Neural progenitor cell (in vitro differentiated cells): ENCODE measurements at regions not wholly inside any gene's neighbourhood (a gene's known extent, or its start where the extent isn't known, plus 50 kb on each side); places are given as distances from the start of the nearest gene placed in this dataset.
A peak's percentile ranks its signal among the peaks of the same experiment; 100 is the strongest.

Source experiments
- DNase-seq: peaks from one replicate; pipeline ENCODE4 v3.0.0-alpha.2; 2016; ENCODE audit warnings: low spot score
- H2AFZ ChIP-seq: fragments of 200-600 bp; sonication (generic); replicated peaks from 2 replicates; pipeline ENCODE4 v1.6.1; 2016; ENCODE audit warnings: antibody characterized with exemption
- H3F3A ChIP-seq: fragments of 200-600 bp; sonication (generic); 2 replicates; pipeline ENCODE4 v1.6.1; 2016; ENCODE audit warnings: antibody characterized with exemption, low read depth
- H3K27ac ChIP-seq: fragments of 200-600 bp; sonication (generic); 2 replicates; pipeline ENCODE4 v1.5.1; 2016; ENCODE audit warnings: mild to moderate bottlenecking
- H3K27me3 ChIP-seq: fragments of 200-600 bp; sonication (generic); 2 replicates; pipeline ENCODE4 v1.6.1; 2016; ENCODE audit warnings: mild to moderate bottlenecking, moderate library complexity
- H3K36me3 ChIP-seq: fragments of 200-600 bp; sonication (generic); 2 replicates; pipeline ENCODE4 v1.5.1; 2016
- H3K4me1 ChIP-seq: fragments of 200-600 bp; sonication (generic); 2 replicates; pipeline ENCODE4 v1.6.1; 2016; ENCODE audit warnings: mixed run types
- H3K4me2 ChIP-seq: fragments of 200-600 bp; sonication (generic); 2 replicates; pipeline ENCODE4 v1.6.1; 2016
- H3K4me3 ChIP-seq: fragments of 200-600 bp; sonication (generic); 2 replicates; pipeline ENCODE4 v1.5.1; 2016
- H3K79me2 ChIP-seq: fragments of 200-600 bp; sonication (generic); 2 replicates; pipeline ENCODE4 v1.6.1; 2016; ENCODE audit warnings: low read depth
- H3K9ac ChIP-seq: fragments of 200-600 bp; sonication (generic); 2 replicates; pipeline ENCODE4 v1.6.1; 2016
- H3K9me3 ChIP-seq: fragments of 200-600 bp; sonication (generic); 2 replicates; pipeline ENCODE4 v1.5.1; 2016; ENCODE audit warnings: low read depth
- H4K20me1 ChIP-seq: fragments of 200-600 bp; sonication (generic); 2 replicates; pipeline ENCODE4 v1.6.1; 2016; ENCODE audit warnings: low read depth
- H3K27ac Mint-ChIP-seq: 3 replicates; pipeline ENCODE4 v1.8.0; 2021; ENCODE audit warnings: mixed read lengths
- H3K27me3 Mint-ChIP-seq: 2 replicates; pipeline ENCODE4 v1.8.0; 2022; ENCODE audit warnings: low read depth, mild to moderate bottlenecking, inconsistent platforms, moderate library complexity, mixed read lengths; ENCODE audit not compliant: insufficient read depth
- H3K36me3 Mint-ChIP-seq: 3 replicates; pipeline ENCODE4 v1.8.0; 2021; ENCODE audit warnings: mixed read lengths
- H3K4me1 Mint-ChIP-seq: 3 replicates; pipeline ENCODE4 v1.8.0; 2021; ENCODE audit warnings: mixed read lengths
- H3K4me3 Mint-ChIP-seq: 3 replicates; pipeline ENCODE4 v1.8.0; 2021; ENCODE audit warnings: mild to moderate bottlenecking, moderate library complexity, mixed read lengths
- H3K9me3 Mint-ChIP-seq: 3 replicates; pipeline ENCODE4 v1.8.0; 2020; ENCODE audit warnings: mixed read lengths
- EZH2 ChIP-seq: fragments of 200-600 bp; sonication (generic); IDR thresholded peaks from 2 replicates; pipeline ENCODE4 v1.6.1; 2017; ENCODE audit warnings: antibody characterized with exemption, mild to moderate bottlenecking, moderate library complexity
- EZH2phosphoT487 ChIP-seq: fragments of 200-600 bp; sonication (generic); IDR thresholded peaks from 2 replicates; pipeline ENCODE4 v1.6.1; 2017; ENCODE audit warnings: antibody characterized with exemption
- TF ChIP-seq, protein P1 (sequence below): fragments of 200-600 bp; sonication (generic); IDR thresholded peaks from 2 replicates; pipeline ENCODE4 v1.5.1; 2017; ENCODE audit warnings: antibody characterized with exemption, mild to moderate bottlenecking

DNA sequence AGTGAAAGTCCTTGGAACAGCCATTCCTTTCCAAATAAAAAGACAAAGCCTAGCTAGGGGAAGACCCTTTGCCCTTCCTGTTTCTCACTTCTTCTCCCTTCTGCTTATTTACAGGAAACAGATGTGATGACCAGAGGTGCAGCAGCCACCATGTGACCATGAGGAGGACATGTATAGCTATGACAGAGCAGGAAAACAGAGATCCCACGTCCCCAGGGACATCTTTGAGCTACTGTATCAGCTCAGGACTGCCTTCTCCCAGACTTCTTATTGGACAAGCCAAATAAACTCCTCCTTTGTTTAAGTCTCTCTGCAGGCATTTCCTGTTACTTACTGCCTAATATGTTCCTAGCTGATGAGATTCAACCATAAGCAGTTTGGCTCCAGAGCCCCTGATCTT lies 133.1 kb upstream of the MLN start:
- H4K20me1 ChIP-seq = no peaks in the 10 kb centered on the region
- H3K9me3 ChIP-seq = no peaks in the 10 kb centered on the region
- DNase-seq = no peak
- H3K36me3 ChIP-seq = no peaks in the 10 kb centered on the region
- no peaks in the 10 kb centered on the region for H3K9me3 Mint-ChIP-seq
- H3K4me3 ChIP-seq = no peak overlapping the region
- H3K27ac ChIP-seq = no peak overlapping the region
- no peaks in the 10 kb centered on the region for H3F3A ChIP-seq
- no peak overlapping the region for H3K9ac ChIP-seq
- peaks cover 5% of the 10 kb centered on the region for H3K4me1 ChIP-seq
- H3K4me3 Mint-ChIP-seq = peak overlapping the region; percentile 25
- H3K4me2 ChIP-seq = no peak overlapping the region
- H2AFZ ChIP-seq = no peak overlapping the region
- no peaks in the 10 kb centered on the region for H3K36me3 Mint-ChIP-seq
- no peak for TF ChIP-seq EZH2phosphoT487
- no peak for TF ChIP-seq EZH2
- TF ChIP-seq, protein P1, sequence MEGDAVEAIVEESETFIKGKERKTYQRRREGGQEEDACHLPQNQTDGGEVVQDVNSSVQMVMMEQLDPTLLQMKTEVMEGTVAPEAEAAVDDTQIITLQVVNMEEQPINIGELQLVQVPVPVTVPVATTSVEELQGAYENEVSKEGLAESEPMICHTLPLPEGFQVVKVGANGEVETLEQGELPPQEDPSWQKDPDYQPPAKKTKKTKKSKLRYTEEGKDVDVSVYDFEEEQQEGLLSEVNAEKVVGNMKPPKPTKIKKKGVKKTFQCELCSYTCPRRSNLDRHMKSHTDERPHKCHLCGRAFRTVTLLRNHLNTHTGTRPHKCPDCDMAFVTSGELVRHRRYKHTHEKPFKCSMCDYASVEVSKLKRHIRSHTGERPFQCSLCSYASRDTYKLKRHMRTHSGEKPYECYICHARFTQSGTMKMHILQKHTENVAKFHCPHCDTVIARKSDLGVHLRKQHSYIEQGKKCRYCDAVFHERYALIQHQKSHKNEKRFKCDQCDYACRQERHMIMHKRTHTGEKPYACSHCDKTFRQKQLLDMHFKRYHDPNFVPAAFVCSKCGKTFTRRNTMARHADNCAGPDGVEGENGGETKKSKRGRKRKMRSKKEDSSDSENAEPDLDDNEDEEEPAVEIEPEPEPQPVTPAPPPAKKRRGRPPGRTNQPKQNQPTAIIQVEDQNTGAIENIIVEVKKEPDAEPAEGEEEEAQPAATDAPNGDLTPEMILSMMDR = no peak
- no peaks in the 10 kb centered on the region for H3K79me2 ChIP-seq
- no peaks in the 10 kb centered on the region for H3K27me3 ChIP-seq
- H3K4me1 Mint-ChIP-seq = peaks cover 17% of the 10 kb centered on the region
- peaks cover 14% of the 10 kb centered on the region for H3K27me3 Mint-ChIP-seq
- H3K27ac Mint-ChIP-seq = no peak overlapping the region

DNA sequence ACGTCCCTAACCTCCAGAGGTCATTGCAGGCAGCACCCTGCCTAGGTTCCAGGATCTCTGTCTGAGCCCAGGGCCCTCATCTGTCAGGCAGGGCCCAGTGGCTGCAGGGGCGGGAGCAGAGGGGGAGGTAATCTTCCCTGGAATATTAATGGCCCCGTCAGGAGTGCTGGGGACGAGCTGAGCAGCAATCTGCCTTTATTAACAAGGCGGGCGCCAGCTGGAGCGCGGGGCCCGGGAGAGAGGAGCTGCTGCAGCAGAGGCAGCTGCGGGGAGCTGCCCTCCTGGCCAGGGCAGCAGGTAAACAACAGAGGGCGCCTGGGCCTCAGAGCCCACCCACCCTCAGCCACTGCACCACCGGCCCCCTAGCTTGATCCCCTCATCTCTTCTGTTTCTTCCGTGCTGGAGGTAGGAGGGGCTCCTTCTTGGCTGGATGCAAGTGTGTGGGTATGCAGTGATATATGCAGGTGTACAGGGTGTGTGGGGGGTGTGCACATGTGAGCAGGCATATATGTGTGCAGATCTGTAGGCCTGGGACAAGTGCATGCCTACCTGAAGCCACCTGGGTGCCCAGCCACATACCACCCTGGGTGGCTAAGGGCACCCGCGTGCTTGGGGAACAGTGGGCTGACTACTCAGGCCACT lies 131.8 kb upstream of the MLN start:
- Mint-ChIP-seq H3K27ac (no peak overlapping the region), H3K9me3 (peaks cover 3% of the 10 kb centered on the region), H3K27me3 (peaks cover 9% of the 10 kb centered on the region), H3K4me3 (no peak overlapping the region), H3K4me1 (peaks cover 17% of the 10 kb centered on the region), H3K36me3 (no peaks in the 10 kb centered on the region)
- no peaks in the 10 kb centered on the region for H3K36me3 ChIP-seq
- H3K27ac ChIP-seq = no peak overlapping the region
- H2AFZ ChIP-seq = no peak overlapping the region
- H3K79me2 ChIP-seq = no peaks in the 10 kb centered on the region
- no peaks in the 10 kb centered on the region for H3F3A ChIP-seq
- H3K9ac ChIP-seq = no peak overlapping the region
- H3K4me3 ChIP-seq = no peak overlapping the region
- DNase-seq = peak; percentile 49
- no peak overlapping the region for H3K4me2 ChIP-seq
- H3K4me1 ChIP-seq = peaks cover 5% of the 10 kb centered on the region
- H3K27me3 ChIP-seq = no peaks in the 10 kb centered on the region
- TF ChIP-seq EZH2phosphoT487 (no peak), EZH2 (no peak)
- TF ChIP-seq, protein P1 = peak; percentile 14
- no peaks in the 10 kb centered on the region for H4K20me1 ChIP-seq
- H3K9me3 ChIP-seq = no peaks in the 10 kb centered on the region

- no peak overlapping the region for H3K27ac ChIP-seq
- H3K4me3 Mint-ChIP-seq = no peak overlapping the region
- H3K36me3 Mint-ChIP-seq = no peaks in the 10 kb centered on the region
- H3K27ac Mint-ChIP-seq = no peak overlapping the region
- H3K27me3 Mint-ChIP-seq = peaks cover 9% of the 10 kb centered on the region
- H3K27me3 ChIP-seq = no peaks in the 10 kb centered on the region
- TF ChIP-seq, protein P1 = no peak
- TF ChIP-seq EZH2 (no peak), EZH2phosphoT487 (no peak)
- no peak overlapping the region for H2AFZ ChIP-seq
- H4K20me1 ChIP-seq = no peaks in the 10 kb centered on the region
- peaks cover 21% of the 10 kb centered on the region for H3K4me1 Mint-ChIP-seq
- H3F3A ChIP-seq = no peaks in the 10 kb centered on the region
- H3K9me3 ChIP-seq = no peaks in the 10 kb centered on the region
- peaks cover 3% of the 10 kb centered on the region for H3K9me3 Mint-ChIP-seq
- H3K9ac ChIP-seq = no peak overlapping the region
- H3K4me2 ChIP-seq = no peak overlapping the region
- H3K36me3 ChIP-seq = no peaks in the 10 kb centered on the region
- no peak for DNase-seq
- no peaks in the 10 kb centered on the region for H3K79me2 ChIP-seq
- no peak overlapping the region for H3K4me3 ChIP-seq
- peaks cover 5% of the 10 kb centered on the region for H3K4me1 ChIP-seq
These were observed 131.0 kb upstream of the MLN start for GRCh38 chr6:33934731-33935270.
